Suprapubic skin (tissue), 3 donors: ENCODE measurements at regions not wholly inside any gene's neighbourhood (a gene's known extent, or its start where the extent isn't known, plus 50 kb on each side); places are given as distances from the start of the nearest gene placed in this dataset.

Source experiments
- POLR2A ChIP-seq, 2 donors: fragments of 450-650 bp; IDR thresholded peaks; one replicate each; pipeline ENCODE4 v1.6.1; 2017; ENCODE audit warnings: antibody characterized with exemption in 2 of 2, mild to moderate bottlenecking in 2 of 2, moderate library complexity in 2 of 2
- TF ChIP-seq, protein P1 (sequence below), 2 donors: fragments of 200-600 bp in 1 of 2; fragments of 450-650 bp in 1 of 2; sonication (generic) in 1 of 2; IDR thresholded peaks; one replicate each; pipeline ENCODE4 v1.5.1; 2016 to 2019; ENCODE audit warnings: antibody characterized with exemption in 2 of 2, mild to moderate bottlenecking in 1 of 2, moderate library complexity in 1 of 2

DNA sequence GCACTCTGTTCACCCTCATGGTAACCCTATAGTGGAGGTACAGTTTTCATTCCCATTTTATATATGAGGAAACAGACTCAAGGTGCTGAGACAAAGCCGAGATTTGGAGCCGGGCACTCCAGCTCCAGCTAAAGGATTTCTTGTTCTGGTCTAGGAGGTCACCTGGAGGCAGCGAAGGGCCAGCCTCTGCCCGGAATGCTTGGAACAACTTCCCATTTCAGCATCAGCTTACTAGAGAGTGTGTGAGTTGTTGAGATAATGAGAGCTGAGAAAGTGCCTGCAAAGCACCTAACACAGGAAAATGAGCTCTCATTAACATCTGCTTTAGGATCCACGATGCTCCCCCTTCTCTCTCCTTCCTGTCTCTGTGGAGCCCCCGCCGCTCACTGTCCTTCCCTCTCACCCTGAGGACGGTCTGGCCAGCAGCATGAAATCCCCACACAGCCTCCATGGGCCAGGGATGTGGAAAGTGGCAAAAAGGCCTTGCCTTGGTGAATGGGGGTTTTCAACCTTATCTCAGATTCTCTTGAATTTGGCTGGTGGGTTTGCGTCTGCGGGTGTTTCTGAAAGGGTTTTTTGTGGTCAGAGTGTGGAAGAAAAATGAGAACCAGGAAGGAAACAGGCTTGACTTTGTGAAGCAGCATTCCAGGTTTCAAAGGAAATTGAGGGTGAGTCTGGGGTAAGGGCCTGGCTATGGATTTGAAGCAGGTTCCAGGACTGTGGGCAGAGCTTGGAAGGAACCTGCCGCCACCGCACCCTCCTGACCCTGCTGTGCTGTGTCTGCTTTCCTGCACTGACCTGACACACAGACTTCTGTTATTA is 178.7 kb downstream of the FOXL1 start:
- TF ChIP-seq, protein P1, sequence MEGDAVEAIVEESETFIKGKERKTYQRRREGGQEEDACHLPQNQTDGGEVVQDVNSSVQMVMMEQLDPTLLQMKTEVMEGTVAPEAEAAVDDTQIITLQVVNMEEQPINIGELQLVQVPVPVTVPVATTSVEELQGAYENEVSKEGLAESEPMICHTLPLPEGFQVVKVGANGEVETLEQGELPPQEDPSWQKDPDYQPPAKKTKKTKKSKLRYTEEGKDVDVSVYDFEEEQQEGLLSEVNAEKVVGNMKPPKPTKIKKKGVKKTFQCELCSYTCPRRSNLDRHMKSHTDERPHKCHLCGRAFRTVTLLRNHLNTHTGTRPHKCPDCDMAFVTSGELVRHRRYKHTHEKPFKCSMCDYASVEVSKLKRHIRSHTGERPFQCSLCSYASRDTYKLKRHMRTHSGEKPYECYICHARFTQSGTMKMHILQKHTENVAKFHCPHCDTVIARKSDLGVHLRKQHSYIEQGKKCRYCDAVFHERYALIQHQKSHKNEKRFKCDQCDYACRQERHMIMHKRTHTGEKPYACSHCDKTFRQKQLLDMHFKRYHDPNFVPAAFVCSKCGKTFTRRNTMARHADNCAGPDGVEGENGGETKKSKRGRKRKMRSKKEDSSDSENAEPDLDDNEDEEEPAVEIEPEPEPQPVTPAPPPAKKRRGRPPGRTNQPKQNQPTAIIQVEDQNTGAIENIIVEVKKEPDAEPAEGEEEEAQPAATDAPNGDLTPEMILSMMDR (IDR thresholded peaks at IDR 0.05): no peak
- TF ChIP-seq POLR2A (IDR thresholded peaks at IDR 0.05): no peak
